HepG2 (cell line): ENCODE measurements at regions not wholly inside any gene's neighbourhood (a gene's known extent, or its start where the extent isn't known, plus 50 kb on each side); places are given as distances from the start of the nearest gene placed in this dataset.

Experiments
- ATAC-seq: fragments of 200-7000 bp; cut with Tn5 transposase; 3 replicates; pipeline ENCODE4 v1.9.1; 2020; ENCODE audit warnings: mild to moderate bottlenecking, moderate library complexity
- BruUV-seq: library from RNA; stranded (reverse); fragments of 400-500 nt; replicated peaks from 2 replicates; lab custom pipeline; 2021; lab: Mats Ljungman, UMichigan
- CTCF ChIA-PET: fragments of 300-600 bp; formaldehyde crosslinking; extraction: SDS; loops from one replicate; lab custom pipeline; 2021; ENCODE audit warnings: low total read pairs, inconsistent platforms, low intra/inter-chr PET ratio; lab: Yijun Ruan, JAX
- POLR2A ChIA-PET: fragments of 350-600 bp; sonication (Branson Sonifier 250); formaldehyde crosslinking; loops from one replicate; lab custom pipeline; 2020; ENCODE audit warnings: antibody characterized with exemption, inconsistent platforms; lab: Yijun Ruan, JAX
- DNase-seq: peaks from one replicate; pipeline ENCODE4 v3.0.0-alpha.2; 2015; ENCODE audit warnings: low spot score
- FAIRE-seq: peaks from 3 replicates; lab custom pipeline; 2011; peaks lifted over from hg19 to GRCh38; lab: Jason Lieb, UNC
- H2AFZ ChIP-seq: one replicate; pipeline ENCODE4 v1.6.1; 2011; ENCODE audit warnings: low read length, inconsistent platforms
- H3K27ac ChIP-seq: fragments of 300-600 bp; 3 replicates; pipeline ENCODE4 v1.8.0; 2011; ENCODE audit warnings: mixed run types, mild to moderate bottlenecking, mixed read lengths, low read length, inconsistent platforms; ENCODE audit not compliant: insufficient read depth; ENCODE audit errors: extremely low read length
- H3K27me3 ChIP-seq, 2 experiments: fragments of 200-600 bp in 1 of 2; 2 replicates in 1 of 2; 3 replicates in 1 of 2; pipeline versions ENCODE4 v1.6.0 to v1.8.0; 2011; ENCODE audit warnings: low read length in 2 of 2, mild to moderate bottlenecking in 2 of 2, moderate library complexity in 2 of 2, inconsistent platforms in 1 of 2; ENCODE audit not compliant: insufficient read depth in 2 of 2, control insufficient read depth in 1 of 2
- H3K36me3 ChIP-seq, 2 experiments: fragments of 200-600 bp in 1 of 2; replicated peaks in 1 of 2; 2 replicates in 1 of 2; 3 replicates in 1 of 2; pipeline versions ENCODE4 v1.5.1 to v1.8.0; 2011; ENCODE audit warnings: low read length in 2 of 2, inconsistent platforms in 1 of 2; ENCODE audit not compliant: insufficient read depth in 2 of 2, control insufficient read depth in 1 of 2
- H3K4me1 ChIP-seq: 2 replicates; pipeline ENCODE4 v1.5.1; 2012; ENCODE audit warnings: low read length, inconsistent platforms; ENCODE audit not compliant: insufficient read depth
- H3K4me2 ChIP-seq: 2 replicates; pipeline ENCODE4 v1.6.0; 2011; ENCODE audit warnings: low read depth, low read length, inconsistent platforms
- H3K4me3 ChIP-seq, 3 experiments: fragments of 200-600 bp in 1 of 3; sonication (generic), shearing (Covaris generic) in 1 of 3; replicated peaks in 1 of 3; 2 replicates each; pipeline ENCODE4 v1.5.1; 2011 to 2016; ENCODE audit warnings: low read length in 3 of 3, inconsistent platforms in 2 of 3, low read depth in 2 of 3, mild to moderate bottlenecking in 2 of 3, control low read depth in 1 of 3, mixed read lengths in 1 of 3; ENCODE audit not compliant: insufficient read depth in 1 of 3
- H3K79me2 ChIP-seq: one replicate; pipeline ENCODE4 v1.6.1; 2011; ENCODE audit warnings: low read length, inconsistent platforms; ENCODE audit not compliant: insufficient read depth
- H3K9ac ChIP-seq: 2 replicates; pipeline ENCODE4 v1.6.0; 2011; ENCODE audit warnings: mild to moderate bottlenecking, low read depth, low read length, inconsistent platforms; ENCODE audit not compliant: insufficient read depth
- H3K9me3 ChIP-seq: 2 replicates; pipeline ENCODE4 v1.5.1; 2012; ENCODE audit warnings: mild to moderate bottlenecking, low read length
- H4K20me1 ChIP-seq: 2 replicates; pipeline ENCODE4 v1.6.0; 2011; ENCODE audit warnings: inconsistent platforms, mild to moderate bottlenecking, low read length, moderate library complexity; ENCODE audit not compliant: insufficient read depth
- BRF2 ChIP-seq: sonication (generic); formaldehyde crosslinking; IDR thresholded peaks from 2 replicates; pipeline ENCODE4 v1.8.1; 2022; ENCODE audit warnings: mild to moderate bottlenecking, missing genetic modification reagents
- CBX1 ChIP-seq: IDR thresholded peaks from one replicate; pipeline ENCODE4 v1.6.1; 2016; ENCODE audit warnings: antibody characterized with exemption, low read depth
- CENPBD1 ChIP-seq: sonication (generic); formaldehyde crosslinking; IDR thresholded peaks from 2 replicates; pipeline ENCODE4 v1.8.0; 2022; ENCODE audit warnings: missing genetic modification reagents, low read depth, mild to moderate bottlenecking, borderline replicate concordance
- CREB3 ChIP-seq: sonication (generic); formaldehyde crosslinking; IDR thresholded peaks from 2 replicates; pipeline ENCODE4 v1.5.0; 2020; ENCODE audit warnings: missing genetic modification reagents
- DNMT1 ChIP-seq: sonication (generic); formaldehyde crosslinking; IDR thresholded peaks from 2 replicates; pipeline ENCODE4 v1.5.1; 2020; ENCODE audit warnings: mild to moderate bottlenecking, missing genetic modification reagents
- ETV5 ChIP-seq: IDR thresholded peaks from 2 replicates; pipeline ENCODE4 v1.6.1; 2018; ENCODE audit warnings: missing biosample characterization, missing genetic modification reagents, inconsistent platforms, borderline replicate concordance
- HMG20B ChIP-seq: conservative IDR thresholded peaks from 2 replicates; pipeline ENCODE4 v1.6.1; 2016; ENCODE audit warnings: missing genetic modification reagents, missing compliant biosample characterization
- JARID2 ChIP-seq: sonication (generic); formaldehyde crosslinking; IDR thresholded peaks from 2 replicates; pipeline ENCODE4 v1.8.1; 2023; ENCODE audit warnings: missing genetic modification reagents, inconsistent platforms; ENCODE audit not compliant: insufficient replicate concordance
- JDP2 ChIP-seq: sonication (generic); formaldehyde crosslinking; IDR thresholded peaks from 2 replicates; pipeline ENCODE4 v1.8.1; 2022; ENCODE audit warnings: missing genetic modification reagents, borderline replicate concordance
- KLF12 ChIP-seq: sonication (generic); formaldehyde crosslinking; IDR thresholded peaks from 2 replicates; pipeline ENCODE4 v1.4.0; 2020; ENCODE audit warnings: missing genetic modification reagents, borderline replicate concordance
- KLF9 ChIP-seq: IDR thresholded peaks from 2 replicates; pipeline ENCODE4 v1.6.1; 2016; ENCODE audit warnings: low read depth
- RAD21 ChIP-seq: fragments of 450-650 bp; formaldehyde crosslinking; IDR thresholded peaks from 2 replicates; pipeline ENCODE4 v1.5.0; 2020; ENCODE audit warnings: mild to moderate bottlenecking
- TAF15 ChIP-seq: fragments of 200-400 bp; formaldehyde crosslinking; IDR thresholded peaks from one replicate; pipeline ENCODE4 v1.6.1; 2018; ENCODE audit warnings: mild to moderate bottlenecking, low read depth, low read length; ENCODE audit not compliant: poor library complexity, severe bottlenecking
- TGIF2 ChIP-seq: IDR thresholded peaks from 2 replicates; pipeline ENCODE4 v1.6.1; 2016; ENCODE audit warnings: control low read depth, missing compliant biosample characterization
- ZNF205 ChIP-seq: IDR thresholded peaks from 2 replicates; pipeline ENCODE4 v1.6.1; 2018; ENCODE audit warnings: missing biosample characterization, missing genetic modification reagents
- ZNF329 ChIP-seq: sonication (generic); formaldehyde crosslinking; IDR thresholded peaks from 2 replicates; pipeline ENCODE4 v1.9.0; 2021; ENCODE audit warnings: low read depth, mild to moderate bottlenecking, missing genetic modification reagents
- ZNF333 ChIP-seq: sonication (generic); formaldehyde crosslinking; IDR thresholded peaks from 2 replicates; pipeline ENCODE4 v1.4.0; 2020; ENCODE audit warnings: mild to moderate bottlenecking, missing genetic modification reagents, borderline replicate concordance
- ZNF780A ChIP-seq: sonication (generic); formaldehyde crosslinking; IDR thresholded peaks from 2 replicates; pipeline ENCODE4 v1.8.0; 2022; ENCODE audit warnings: mild to moderate bottlenecking, missing genetic modification reagents, moderate library complexity
- WGBS: methylation state at CpG from one replicate; pipeline ENCODE4 v1.1.6; 2017; ENCODE audit warnings: low lambda C conversion rate; 5-methylcytosine and 5-hydroxymethylcytosine counted together
- in situ Hi-C: cut with HindIII; loops from 2 replicates; pipeline ENCODE4 v1.10.0; 2017; ENCODE audit warnings: low pct_unique_long_range_greater_than_20kb; ENCODE audit not compliant: extremely low pct_ligation_motif_present
- intact Hi-C: fragments of 100-400 bp; cut with micrococcal nuclease; formaldehyde crosslinking; loops from one replicate; pipeline ENCODE4 v1.10.0; 2022; ENCODE audit not compliant: unreplicated experiment

GRCh38 chr3:44015170-44015569 is 226.5 kb upstream of the TOPAZ1 start (continued):
- TF ChIP-seq ZNF333 (CRISPR knock-in tag) = no peak
- TF ChIP-seq KLF12 = no peak

- no peak for DNase-seq
- Histone ChIP-seq H3K36me3 (no peaks in the 10 kb centered on the region), H3K9ac (no peak overlapping the region), H4K20me1 (no peaks in the 10 kb centered on the region), H3K9me3 (no peaks in the 10 kb centered on the region), H3K4me1 (no peaks in the 10 kb centered on the region), H3K27ac (no peak overlapping the region), H3K4me3 (no peak overlapping the region), H3K27me3 (peaks cover 1 to 29% of the 10 kb centered on the region in 2 experiments; a peak in 4 of 5 replicates), H2AFZ (no peak overlapping the region), H3K79me2 (no peaks in the 10 kb centered on the region), H3K4me2 (no peak overlapping the region)
- CTCF ChIA-PET = no interaction called here
- POLR2A ChIA-PET = no interaction called here
- 5% methylated on average over 3 of the region's 3 CpGs for WGBS
- TF ChIP-seq HMG20B (no peak), JDP2 (CRISPR knock-in tag) (no peak), CBX1 (no peak), ZNF205 (CRISPR knock-in tag) (no peak)
- intact Hi-C loops (no loop called here), in situ Hi-C loops (no loop called here)
- FAIRE-seq = no peak
- ATAC-seq = no peak
- BruUV-seq = no TSS peak
These were observed 224.9 kb upstream of the TOPAZ1 start for GRCh38 chr3:44016818-44017217.

GRCh38 chr3:44018926-44019325 is 222.8 kb upstream of the TOPAZ1 start:
- Histone ChIP-seq H3K4me3 (no peak overlapping the region), H3K4me2 (no peak overlapping the region), H3K79me2 (no peaks in the 10 kb centered on the region), H2AFZ (no peak overlapping the region), H4K20me1 (no peaks in the 10 kb centered on the region), H3K27ac (no peak overlapping the region), H3K4me1 (no peaks in the 10 kb centered on the region), H3K27me3 (peaks cover 1 to 38% of the 10 kb centered on the region in 2 experiments; a peak in 4 of 5 replicates), H3K36me3 (no peaks in the 10 kb centered on the region), H3K9me3 (no peaks in the 10 kb centered on the region), H3K9ac (no peak overlapping the region)
- WGBS = 50% methylated on average over 9 of the region's 9 CpGs
- CTCF ChIA-PET = no interaction called here
- intact Hi-C loops = no loop called here
- no TSS peak for BruUV-seq
- FAIRE-seq = no peak
- ATAC-seq = no peak
- in situ Hi-C loops = no loop called here
- DNase-seq = no peak
- no peak for TF ChIP-seq TAF15
- no peak for TF ChIP-seq CREB3 (CRISPR knock-in tag)
- no peak for TF ChIP-seq ZNF780A (CRISPR knock-in tag)
- no peak for TF ChIP-seq JARID2
- no peak for TF ChIP-seq ZNF329 (CRISPR knock-in tag)
- no peak for TF ChIP-seq ETV5 (CRISPR knock-in tag)
- TF ChIP-seq KLF9 (CRISPR knock-in tag) = no peak
- TF ChIP-seq DNMT1 (CRISPR knock-in tag) = no peak
- TF ChIP-seq TGIF2 (CRISPR knock-in tag) = no peak
- TF ChIP-seq JDP2 (CRISPR knock-in tag) = no peak
- TF ChIP-seq CENPBD1 = no peak
- TF ChIP-seq RAD21 = no peak
- no peak for TF ChIP-seq BRF2
- POLR2A ChIA-PET = no interaction called here
